ENCODE measurements at regions not wholly inside any gene's neighbourhood (a gene's known extent, or its start where the extent isn't known, plus 50 kb on each side); places are given as distances from the start of the nearest gene placed in this dataset.

DNA sequence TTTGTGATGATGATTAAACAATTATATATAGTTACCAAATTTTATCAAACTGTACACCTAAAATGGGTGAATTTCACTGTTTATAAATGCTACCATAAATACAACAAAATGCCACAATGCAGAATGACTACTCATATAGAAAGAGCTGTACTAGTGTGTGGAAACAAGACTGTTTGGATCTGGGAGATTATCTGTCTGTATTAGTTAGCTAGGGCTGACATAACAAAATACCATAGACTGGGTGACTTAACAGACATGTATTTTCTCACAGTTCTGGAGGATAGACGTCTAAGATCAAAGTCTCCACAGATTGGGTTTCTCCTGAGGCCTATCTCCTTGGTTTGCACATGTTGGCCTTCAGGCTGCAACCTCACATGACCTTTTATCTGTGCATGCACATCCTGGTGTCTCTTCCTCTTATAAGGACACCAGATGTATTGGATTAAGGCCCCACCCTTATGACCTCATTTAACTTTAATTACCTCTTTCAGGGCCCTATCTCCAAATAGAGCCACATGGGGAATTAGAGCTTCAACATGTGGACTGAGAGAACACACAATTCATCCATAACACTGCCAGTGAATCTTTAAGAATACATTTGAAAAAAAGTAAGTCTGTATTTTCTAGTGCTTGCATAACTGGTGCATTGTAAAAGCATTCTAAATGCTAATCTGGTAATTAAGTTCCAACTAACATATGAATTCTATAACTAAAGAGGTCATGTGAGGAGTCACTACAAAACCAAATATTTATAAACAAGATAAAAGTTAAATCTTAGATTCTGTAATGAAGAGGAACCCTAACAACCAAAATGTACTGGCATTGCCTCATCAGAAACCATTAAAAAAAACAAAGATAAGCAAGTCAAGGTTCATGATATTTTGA is 699.6 kb downstream of the NYAP2 start:
- TF ChIP-seq ZNF274 (IDR thresholded peaks at IDR 0.05; ENCODE audit: low read depth, low read length) = no peak
- no peak for TF ChIP-seq YY1 (IDR thresholded peaks at IDR 0.05; ENCODE audit: insufficient read depth, insufficient read length)
- TF ChIP-seq SUZ12 (IDR thresholded peaks at IDR 0.05; ENCODE audit: extremely low read depth, insufficient read depth, insufficient read length) = no peak
